Breast epithelium (tissue), 4 donors: ENCODE measurements at regions not wholly inside any gene's neighbourhood (a gene's known extent, or its start where the extent isn't known, plus 50 kb on each side); places are given as distances from the start of the nearest gene placed in this dataset.

Experiments used
- DNase-seq, 2 donors: peaks; one replicate each; pipeline ENCODE4 v3.0.0-alpha.2; 2019; ENCODE audit warnings: low spot score in 2 of 2
- H3K27ac ChIP-seq, 2 donors: fragments of 200-600 bp; sonication (generic) in 1 of 2; one replicate each; pipeline ENCODE4 v1.5.1; 2016 to 2019; ENCODE audit warnings: mild to moderate bottlenecking in 1 of 2
- H3K27me3 ChIP-seq, 2 donors: fragments of 200-600 bp; sonication (generic) in 1 of 2; one replicate each; pipeline versions ENCODE4 v1.5.1 to v1.6.0; 2017 to 2019; ENCODE audit warnings: control low read depth in 1 of 2, mild to moderate bottlenecking in 1 of 2
- H3K36me3 ChIP-seq: fragments of 200-600 bp; one replicate; pipeline ENCODE4 v1.5.1; 2019
- H3K4me1 ChIP-seq, 2 donors: fragments of 200-600 bp; sonication (generic); one replicate each; pipeline ENCODE4 v1.5.1; 2016 to 2019; ENCODE audit warnings: control low read depth in 1 of 2
- H3K4me3 ChIP-seq, 3 donors: fragments of 200-600 bp; sonication (generic); 1 replicate in 2 of 3; 2 replicates in 1 of 3; pipeline ENCODE4 v1.5.1; 2016 to 2019; ENCODE audit warnings: mild to moderate bottlenecking in 3 of 3, moderate library complexity in 2 of 3
- H3K9me3 ChIP-seq, 2 donors: fragments of 200-600 bp; sonication (generic) in 1 of 2; one replicate each; pipeline ENCODE4 v1.5.1; 2016 to 2019; ENCODE audit warnings: control low read depth in 1 of 2
- POLR2A ChIP-seq: fragments of 450-650 bp; IDR thresholded peaks from one replicate; pipeline ENCODE4 v1.6.1; 2016; ENCODE audit warnings: antibody characterized with exemption, mild to moderate bottlenecking, moderate library complexity
- POLR2AphosphoS5 ChIP-seq, 3 donors: sonication (generic); formaldehyde crosslinking; IDR thresholded peaks; one replicate each; pipeline ENCODE4 v1.6.1; 2017; ENCODE audit warnings: antibody characterized with exemption in 3 of 3
- intact Hi-C: fragments of 100-400 bp; cut with DNase I; formaldehyde crosslinking; loops from one replicate; pipeline ENCODE4 v1.15.1; 2023; ENCODE audit warnings: low total_unique reads
- TF ChIP-seq, protein P1 (sequence below), 3 donors: fragments of 450-650 bp; IDR thresholded peaks; one replicate each; pipeline ENCODE4 v1.5.1; 2016 to 2017; ENCODE audit warnings: antibody characterized with exemption in 3 of 3, mild to moderate bottlenecking in 3 of 3, moderate library complexity in 3 of 3

DNA sequence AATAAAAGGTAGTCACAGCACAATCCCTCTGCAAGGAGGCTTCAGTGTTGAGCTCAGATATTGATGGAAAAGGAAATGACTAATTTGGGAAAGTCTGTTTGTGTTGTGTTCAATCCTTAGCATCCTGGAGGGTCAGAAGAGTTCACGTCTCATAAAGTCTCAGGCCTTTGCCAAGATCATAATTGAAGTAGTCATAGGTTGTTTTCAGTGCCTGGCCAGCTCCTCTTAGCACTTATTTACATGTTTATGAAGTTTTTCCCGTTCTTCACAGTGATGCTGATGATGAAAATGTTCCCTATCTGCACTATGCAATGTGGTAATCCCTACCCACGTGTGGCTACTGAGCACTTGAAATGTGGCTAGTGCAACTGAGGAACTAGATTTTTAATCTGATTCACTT lies 61.6 kb upstream of the TGFBR2 start:
- intact Hi-C loops, result loop anchor here (2.0 kb wide), 1 partner anchor 26 kb away; no protein-coding TSS in a partner anchor
- peaks cover 0 to 9% of the 10 kb centered on the region in 2 donors for H3K4me1 ChIP-seq

DNA sequence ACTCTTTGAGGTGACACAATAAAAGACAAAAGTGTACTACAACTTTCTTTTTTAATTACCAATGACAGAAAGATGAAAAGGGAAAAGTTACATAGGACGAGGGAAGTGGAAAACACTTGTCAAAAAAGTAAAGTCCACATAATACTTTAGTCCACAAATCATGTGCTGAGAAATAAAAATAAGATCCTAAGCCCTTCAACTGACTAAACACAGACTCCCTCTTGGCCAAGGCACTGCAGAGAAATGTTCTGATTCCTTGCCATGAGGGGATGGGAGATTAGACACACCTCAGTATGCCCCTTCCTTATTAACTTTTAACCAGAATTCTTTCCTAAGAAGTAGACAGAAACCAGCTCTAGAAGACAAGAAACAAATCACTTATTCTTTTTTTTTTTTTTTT lies 59.5 kb upstream of the TGFBR2 start:
- Histone ChIP-seq H3K27me3 (no peaks in the 10 kb centered on the region), H3K9me3 (no peaks in the 10 kb centered on the region), H3K4me1 (peaks cover 0 to 10% of the 10 kb centered on the region in 2 donors), H3K36me3 (no peaks in the 10 kb centered on the region), H3K4me3 (no peak overlapping the region), H3K27ac (no peak overlapping the region)
- no peak for DNase-seq
- intact Hi-C loops, result no loop called here
- no peak for TF ChIP-seq POLR2A
- TF ChIP-seq, protein P1, sequence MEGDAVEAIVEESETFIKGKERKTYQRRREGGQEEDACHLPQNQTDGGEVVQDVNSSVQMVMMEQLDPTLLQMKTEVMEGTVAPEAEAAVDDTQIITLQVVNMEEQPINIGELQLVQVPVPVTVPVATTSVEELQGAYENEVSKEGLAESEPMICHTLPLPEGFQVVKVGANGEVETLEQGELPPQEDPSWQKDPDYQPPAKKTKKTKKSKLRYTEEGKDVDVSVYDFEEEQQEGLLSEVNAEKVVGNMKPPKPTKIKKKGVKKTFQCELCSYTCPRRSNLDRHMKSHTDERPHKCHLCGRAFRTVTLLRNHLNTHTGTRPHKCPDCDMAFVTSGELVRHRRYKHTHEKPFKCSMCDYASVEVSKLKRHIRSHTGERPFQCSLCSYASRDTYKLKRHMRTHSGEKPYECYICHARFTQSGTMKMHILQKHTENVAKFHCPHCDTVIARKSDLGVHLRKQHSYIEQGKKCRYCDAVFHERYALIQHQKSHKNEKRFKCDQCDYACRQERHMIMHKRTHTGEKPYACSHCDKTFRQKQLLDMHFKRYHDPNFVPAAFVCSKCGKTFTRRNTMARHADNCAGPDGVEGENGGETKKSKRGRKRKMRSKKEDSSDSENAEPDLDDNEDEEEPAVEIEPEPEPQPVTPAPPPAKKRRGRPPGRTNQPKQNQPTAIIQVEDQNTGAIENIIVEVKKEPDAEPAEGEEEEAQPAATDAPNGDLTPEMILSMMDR (IDR thresholded peaks at IDR 0.05), result no peak
- TF ChIP-seq POLR2AphosphoS5 (IDR thresholded peaks at IDR 0.05), result no peak

More for the DNA sequence above, 61.6 kb upstream of the TGFBR2 start:
- Histone ChIP-seq H3K27me3 (no peaks in the 10 kb centered on the region), H3K9me3 (no peaks in the 10 kb centered on the region), H3K4me3 (no peak overlapping the region), H3K27ac (peak overlapping the region; percentile 37 to 60), H3K36me3 (no peaks in the 10 kb centered on the region)
- TF ChIP-seq POLR2A (no peak), POLR2AphosphoS5 (IDR thresholded peaks at IDR 0.05) (no peak)
- TF ChIP-seq, protein P1 (IDR thresholded peaks at IDR 0.05), result no peak
- DNase-seq, result no peak

DNA sequence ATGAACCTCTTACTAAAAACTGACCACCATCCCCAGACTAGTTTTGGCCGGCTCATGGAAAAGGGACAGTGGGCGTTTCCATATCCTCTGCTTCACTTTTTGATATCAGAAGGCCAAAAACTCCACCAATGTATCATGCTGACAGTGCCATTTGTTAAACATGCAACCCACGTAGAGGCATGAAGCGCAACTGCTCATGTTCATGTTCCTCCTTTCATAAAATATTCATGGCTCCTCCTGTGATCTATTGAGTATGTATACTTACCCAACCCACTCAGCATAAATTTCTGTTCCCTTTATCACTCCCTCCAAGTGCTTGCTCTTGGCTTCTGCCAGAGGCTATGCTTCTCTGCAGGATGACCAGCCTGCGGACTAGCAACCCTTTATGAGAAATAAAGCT lies 58.7 kb upstream of the TGFBR2 start:
- Histone ChIP-seq H3K9me3 (no peaks in the 10 kb centered on the region), H3K36me3 (no peaks in the 10 kb centered on the region), H3K4me3 (no peak overlapping the region), H3K27ac (no peak overlapping the region), H3K27me3 (no peaks in the 10 kb centered on the region), H3K4me1 (peaks cover 0 to 10% of the 10 kb centered on the region in 2 donors)
- DNase-seq, result no peak
- no peak for TF ChIP-seq POLR2A
- TF ChIP-seq POLR2AphosphoS5 (IDR thresholded peaks at IDR 0.05), result no peak
- TF ChIP-seq, protein P1 (IDR thresholded peaks at IDR 0.05), result no peak
- intact Hi-C loops, result no loop called here

DNA sequence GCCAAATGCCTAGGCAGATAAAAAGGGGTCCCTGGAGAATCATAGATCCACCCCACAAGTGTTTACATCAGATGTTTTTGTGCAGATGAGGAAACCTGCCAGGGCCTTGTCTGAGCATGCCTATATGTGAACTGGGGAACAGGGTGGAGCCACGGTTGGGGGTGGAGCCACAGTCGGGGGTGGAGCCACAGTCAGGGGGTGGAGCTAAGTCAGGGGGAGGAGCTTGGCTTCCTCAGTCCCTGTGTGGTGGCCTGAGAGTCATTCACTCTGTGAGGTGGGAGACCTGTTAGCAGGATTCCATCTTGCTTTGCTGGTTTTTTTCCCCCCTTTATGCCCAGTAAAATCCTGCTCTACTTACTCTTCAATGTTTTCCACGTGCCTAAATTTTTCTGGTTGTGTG lies 57.8 kb upstream of the TGFBR2 start:
- no peak for TF ChIP-seq POLR2A
- TF ChIP-seq, protein P1 (IDR thresholded peaks at IDR 0.05), result no peak
- no peak for TF ChIP-seq POLR2AphosphoS5 (IDR thresholded peaks at IDR 0.05)
- H3K36me3 ChIP-seq, result no peaks in the 10 kb centered on the region
- no peak overlapping the region for H3K4me3 ChIP-seq
- intact Hi-C loops, result no loop called here
- no peaks in the 10 kb centered on the region for H3K27me3 ChIP-seq
- no peaks in the 10 kb centered on the region for H3K9me3 ChIP-seq
- DNase-seq, result no peak
- peaks cover 0 to 10% of the 10 kb centered on the region in 2 donors for H3K4me1 ChIP-seq
- H3K27ac ChIP-seq, result peak overlapping the region; percentile 62 to 71

DNA sequence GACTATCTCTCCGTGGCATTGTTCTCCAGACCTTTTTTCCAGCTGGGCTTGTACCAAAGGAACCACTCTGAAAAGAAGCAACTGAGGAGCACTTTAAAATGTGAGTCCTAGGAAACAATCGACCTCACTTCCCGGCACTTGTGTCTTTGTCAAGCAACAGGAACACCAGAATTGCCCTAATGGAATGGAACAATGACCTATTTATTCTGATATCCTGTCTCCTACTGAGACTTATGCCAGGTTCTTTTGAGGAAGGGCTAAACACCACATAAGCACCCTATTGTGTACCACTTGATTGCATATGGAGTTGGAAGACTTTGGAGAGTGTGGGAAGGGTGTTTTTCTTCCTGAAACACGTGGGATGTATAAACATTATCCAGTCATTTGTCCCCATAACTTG lies 56.8 kb upstream of the TGFBR2 start:
- no peaks in the 10 kb centered on the region for H3K36me3 ChIP-seq
- no peak overlapping the region for H3K4me3 ChIP-seq
- TF ChIP-seq POLR2AphosphoS5 (IDR thresholded peaks at IDR 0.05), result no peak
- TF ChIP-seq POLR2A, result no peak
- TF ChIP-seq, protein P1 (IDR thresholded peaks at IDR 0.05), result no peak
- peaks cover 0 to 10% of the 10 kb centered on the region in 2 donors for H3K4me1 ChIP-seq
- DNase-seq, result no peak
- no peaks in the 10 kb centered on the region for H3K9me3 ChIP-seq
- intact Hi-C loops, result no loop called here
- H3K27me3 ChIP-seq, result no peaks in the 10 kb centered on the region
- peak overlapping the region; percentile 62 to 71 for H3K27ac ChIP-seq
